ENCODE measurements at regions not wholly inside any gene's neighbourhood (a gene's known extent, or its start where the extent isn't known, plus 50 kb on each side); places are given as distances from the start of the nearest gene placed in this dataset.

DNA sequence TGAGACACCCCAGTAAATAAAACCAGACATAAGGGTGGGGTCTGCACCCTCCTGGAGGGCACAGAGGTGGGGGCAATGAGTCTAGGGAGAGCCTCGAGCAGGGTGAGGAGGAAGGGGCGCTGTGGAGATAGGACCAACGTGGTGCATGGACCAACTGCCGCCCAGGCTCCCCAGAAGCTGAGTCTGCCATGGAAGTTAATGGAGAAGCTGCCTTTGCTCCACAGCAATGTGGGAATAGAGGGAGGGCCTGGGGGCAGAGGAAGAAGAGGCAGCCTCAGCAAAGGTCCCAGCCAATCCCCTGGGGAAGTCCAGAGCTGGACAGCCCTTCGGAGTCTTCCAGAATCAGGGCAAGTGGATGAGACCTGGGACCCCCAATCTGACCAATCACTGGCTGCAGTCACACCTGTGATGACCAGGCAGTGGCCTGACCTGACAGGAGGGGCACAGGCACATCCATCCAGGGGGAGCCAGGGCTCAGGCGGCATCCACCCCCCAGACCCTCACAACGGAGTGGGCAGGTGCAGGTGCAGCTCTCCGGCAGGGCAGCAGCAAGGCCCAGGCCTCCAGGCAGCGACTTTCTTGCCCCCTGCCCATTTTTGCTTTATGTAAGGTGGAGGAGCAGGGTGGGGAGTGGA, 242.2 kb upstream of the PPP2R2D start:
- no peak for FAIRE-seq
- no peak for DNase-seq (ENCODE audit: insufficient read length, low spot score)

DNA sequence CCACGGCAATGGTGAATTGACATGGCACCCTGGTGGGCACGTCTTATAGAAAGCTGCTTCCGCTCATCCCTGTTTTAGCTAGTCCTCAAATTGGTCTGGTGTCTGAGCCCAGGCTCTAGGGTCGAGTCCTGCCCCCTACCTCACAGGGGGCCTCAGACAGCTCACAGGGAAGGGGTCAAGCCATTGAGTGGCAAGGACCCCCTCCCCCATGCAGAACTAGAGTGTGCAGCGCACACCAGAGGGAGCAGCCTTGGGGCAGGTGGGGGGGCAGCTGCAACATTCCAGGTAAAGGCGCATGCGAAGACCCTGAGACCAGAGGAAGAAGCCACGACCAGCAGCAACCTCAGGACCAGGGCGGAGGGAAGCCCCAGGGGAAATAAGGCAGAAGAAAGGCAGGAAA, 240.4 kb upstream of the PPP2R2D start:
- FAIRE-seq (no peak), DNase-seq (ENCODE audit: insufficient read length, low spot score) (no peak)

DNA sequence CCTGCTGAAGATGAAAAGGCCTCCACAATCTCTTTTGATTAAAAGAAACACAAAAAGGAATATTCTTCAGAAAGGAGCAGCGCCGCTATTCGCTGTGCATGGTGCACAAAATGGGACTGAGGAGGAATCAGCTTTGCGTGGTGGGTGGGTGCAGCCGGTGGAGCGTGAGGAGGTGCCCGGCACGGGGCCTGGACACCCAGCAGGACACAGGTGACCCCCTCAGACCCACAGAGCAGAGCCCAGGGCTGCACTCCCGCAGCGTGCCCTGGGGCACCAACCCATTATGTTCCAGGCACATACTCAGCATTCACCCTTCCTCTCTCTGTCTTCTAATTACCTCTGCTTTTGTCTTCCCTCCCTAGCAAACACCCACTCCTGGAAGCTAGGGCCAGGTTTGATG, 238.0 kb upstream of the PPP2R2D start:
- FAIRE-seq (no peak), DNase-seq (ENCODE audit: insufficient read length, low spot score) (no peak)

- FAIRE-seq = no peak
- no peak for DNase-seq (ENCODE audit: insufficient read length, low spot score)
Observed at GRCh38 chr10:131663351-131663750, 237.5 kb upstream of the PPP2R2D start.

GRCh38 chr10:131666091-131666490, 234.7 kb upstream of the PPP2R2D start:
- DNase-seq (ENCODE audit: insufficient read length, low spot score) (no peak), FAIRE-seq (no peak)

- FAIRE-seq (no peak), DNase-seq (ENCODE audit: insufficient read length, low spot score) (no peak)
Observed at GRCh38 chr10:131667047-131667446, 233.8 kb upstream of the PPP2R2D start.

GRCh38 chr10:131667561-131667960, 233.2 kb upstream of the PPP2R2D start:
- FAIRE-seq = no peak
- no peak for DNase-seq (ENCODE audit: insufficient read length, low spot score)

DNA sequence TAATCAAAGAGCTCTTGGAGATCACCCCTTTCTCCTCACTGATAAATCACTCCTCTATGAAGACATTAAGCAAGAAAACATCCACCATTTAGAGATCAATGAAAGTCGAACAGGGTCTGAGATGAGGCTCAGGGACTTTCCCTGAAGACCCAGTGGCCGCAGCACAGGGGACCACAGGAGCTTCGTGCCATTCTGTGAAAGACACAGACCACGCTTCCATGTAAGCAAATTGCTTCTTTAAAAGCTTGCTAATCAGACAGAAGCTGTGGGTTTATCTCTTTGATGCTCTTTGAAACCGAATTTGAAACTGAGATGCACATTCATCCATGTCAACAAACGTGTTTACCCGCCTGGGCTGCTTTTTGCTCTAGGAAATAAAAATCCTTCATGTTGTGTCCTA, 231.9 kb upstream of the PPP2R2D start:
- FAIRE-seq = no peak
- no peak for DNase-seq (ENCODE audit: insufficient read length, low spot score)

DNA sequence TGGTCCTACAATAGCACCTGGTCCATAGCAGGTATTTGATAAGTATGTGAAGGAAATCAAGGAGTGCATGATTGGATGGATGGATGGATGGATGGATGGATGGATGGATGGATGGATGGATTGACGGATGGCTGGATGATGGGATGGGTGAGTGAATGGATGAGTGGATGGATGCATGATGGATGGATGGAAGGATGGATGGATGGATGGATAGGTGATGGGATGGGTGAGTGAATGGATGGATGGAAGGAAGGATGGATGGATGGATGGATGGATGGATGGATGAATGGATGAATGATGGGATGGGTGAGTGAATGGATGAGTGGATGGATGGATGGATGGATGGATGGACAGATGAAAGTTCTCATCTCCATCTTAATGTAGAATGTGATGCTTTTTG, 231.0 kb upstream of the PPP2R2D start:
- FAIRE-seq = no peak
- DNase-seq (ENCODE audit: insufficient read length, low spot score) = no peak

- DNase-seq (ENCODE audit: insufficient read length, low spot score) (no peak), FAIRE-seq (no peak)
Observed at GRCh38 chr10:131670341-131670740, 230.5 kb upstream of the PPP2R2D start.

DNA sequence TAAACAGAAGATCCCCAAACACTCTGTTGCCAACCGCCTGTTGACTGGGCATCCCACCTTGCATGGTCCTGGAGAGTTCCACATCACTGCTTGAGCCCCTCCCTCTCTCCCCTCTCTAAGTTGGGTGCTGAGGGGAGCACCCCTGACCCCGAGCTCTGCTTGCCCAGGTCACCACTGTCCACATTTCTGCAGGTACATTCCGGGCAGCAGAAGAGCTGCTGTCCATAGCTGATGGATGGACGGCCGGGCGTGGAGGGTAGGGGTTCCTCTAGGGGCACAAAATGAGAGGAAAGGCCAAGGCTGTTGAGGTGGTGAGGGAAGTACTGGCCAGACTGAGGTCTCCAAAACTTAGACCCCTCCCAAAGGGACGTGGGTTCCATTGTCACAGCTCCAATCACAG, 227.4 kb upstream of the PPP2R2D start:
- DNase-seq (ENCODE audit: insufficient read length, low spot score) (no peak), FAIRE-seq (no peak)

DNA sequence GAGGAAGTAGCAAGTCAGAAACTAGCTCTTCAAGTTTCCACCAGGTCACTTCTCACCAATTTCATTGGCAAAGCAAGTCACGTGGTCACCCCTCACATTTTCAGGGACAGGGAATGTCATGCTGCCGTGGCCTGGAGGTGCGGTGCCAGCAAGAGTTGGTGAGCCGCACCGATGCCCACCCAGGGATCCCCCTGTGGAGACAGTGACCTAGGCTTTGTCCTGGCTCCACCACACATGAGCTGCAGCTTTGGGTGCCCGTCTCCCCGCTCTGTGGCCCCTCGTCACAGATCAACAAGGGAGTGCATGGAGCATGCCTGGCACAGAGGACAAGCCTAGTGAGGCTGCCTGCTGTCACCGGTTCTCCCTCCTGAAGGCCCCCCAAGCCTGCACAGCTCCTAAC, 226.7 kb upstream of the PPP2R2D start:
- DNase-seq (ENCODE audit: insufficient read length, low spot score) (no peak), FAIRE-seq (no peak)

DNA sequence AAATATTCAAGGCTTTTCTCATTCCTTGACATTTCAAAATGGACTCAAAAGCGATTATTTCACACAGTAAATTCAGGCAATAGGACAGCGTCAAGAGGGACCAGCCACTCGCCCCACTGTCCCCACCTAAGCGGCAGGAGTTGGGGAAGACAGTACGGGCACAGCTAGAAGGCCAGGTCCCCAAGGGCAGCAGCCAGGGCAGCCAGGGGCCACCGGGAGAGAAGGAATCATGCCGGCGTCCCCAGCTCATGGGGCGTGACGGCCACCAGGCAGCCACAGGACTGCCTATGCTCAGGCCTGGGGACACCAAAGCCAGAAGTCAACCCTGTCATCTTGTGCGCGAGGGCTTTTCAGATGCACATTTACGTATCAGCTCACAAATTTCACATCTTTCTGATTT, 225.7 kb upstream of the PPP2R2D start:
- no peak for FAIRE-seq
- DNase-seq (ENCODE audit: insufficient read length, low spot score) = no peak

GRCh38 chr10:131676046-131676799, 224.6 kb upstream of the PPP2R2D start:
- DNase-seq (ENCODE audit: insufficient read length, low spot score) = no peak
- FAIRE-seq = no peak

DNA sequence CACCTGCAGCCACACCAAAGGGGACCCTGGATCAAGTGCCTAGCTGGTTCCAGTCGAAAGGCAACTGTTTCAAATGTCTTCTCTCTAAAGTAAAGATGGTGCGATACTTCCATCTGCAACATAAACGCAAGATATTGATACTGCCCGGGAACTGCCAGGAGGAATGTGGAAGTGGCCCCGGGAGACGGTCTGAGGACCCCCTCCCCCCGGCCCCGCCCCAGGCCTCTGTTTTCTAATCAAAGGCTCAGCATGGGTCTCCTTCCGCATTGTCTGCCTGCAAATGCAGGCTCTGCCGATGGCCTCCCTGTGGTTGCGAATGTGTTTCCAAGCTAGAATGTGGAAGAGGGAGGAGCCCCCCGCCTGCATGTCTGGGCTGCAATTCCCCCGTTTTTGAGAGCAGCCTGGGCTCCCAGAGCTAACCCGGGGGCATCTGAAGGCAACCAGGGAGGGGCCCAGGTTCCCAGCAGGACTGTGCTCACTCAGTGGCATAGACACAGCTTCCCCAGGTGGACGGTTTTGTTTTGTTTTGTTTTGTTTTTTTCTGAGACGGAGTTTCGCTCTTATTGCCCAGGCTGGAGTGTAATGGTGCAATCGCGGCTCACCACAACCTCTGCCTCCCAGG, 223.9 kb upstream of the PPP2R2D start:
- no peak for FAIRE-seq

GRCh38 chr10:131677671-131678070, 223.1 kb upstream of the PPP2R2D start:
- FAIRE-seq (no peak), DNase-seq (ENCODE audit: insufficient read length, low spot score) (no peak)

More for the DNA sequence above, 223.9 kb upstream of the PPP2R2D start:
- no peak for DNase-seq (ENCODE audit: insufficient read length, low spot score)

- FAIRE-seq (no peak), DNase-seq (ENCODE audit: insufficient read length, low spot score) (no peak)
Observed at GRCh38 chr10:131678171-131678570, 222.6 kb upstream of the PPP2R2D start.

DNA sequence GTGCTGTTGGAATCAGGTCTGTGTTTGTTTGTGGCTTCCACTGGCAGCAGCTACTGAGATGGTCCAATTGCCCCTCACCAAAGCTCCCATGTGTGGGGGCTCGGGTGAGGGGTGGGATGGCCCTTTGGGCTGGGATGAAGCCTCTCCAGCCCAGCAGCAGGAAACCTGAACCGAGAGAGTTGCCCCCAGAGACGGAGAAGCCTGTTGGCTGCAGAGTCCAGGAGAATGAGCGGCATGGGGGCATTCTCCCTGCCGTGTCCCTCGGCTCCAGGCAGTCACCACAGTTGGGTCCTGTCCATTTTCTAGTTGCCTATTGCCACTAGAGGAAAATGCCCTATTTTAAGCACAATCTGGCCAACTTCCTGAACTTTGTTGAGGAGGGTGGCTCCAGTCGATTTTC, 222.2 kb upstream of the PPP2R2D start:
- FAIRE-seq = no peak
- no peak for DNase-seq (ENCODE audit: insufficient read length, low spot score)

DNA sequence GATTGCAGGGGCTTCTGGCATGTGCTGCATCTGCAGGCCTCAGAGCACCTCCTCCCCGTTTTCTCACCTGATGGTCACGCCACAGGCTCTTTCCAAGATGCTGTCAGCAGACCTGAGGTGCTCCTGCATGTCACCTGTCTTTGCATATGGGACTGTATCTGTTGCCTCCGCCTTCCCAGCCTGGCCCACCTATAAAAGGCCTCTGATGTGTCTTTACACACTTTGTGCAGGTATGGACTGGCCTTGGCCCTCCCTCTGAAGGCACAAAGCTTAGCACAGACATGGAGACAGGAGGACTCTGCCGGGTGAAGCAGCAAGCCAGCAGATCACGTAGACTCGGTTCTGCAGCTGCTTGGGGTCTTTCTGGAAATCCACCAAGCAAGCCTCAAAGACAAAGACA, 220.9 kb upstream of the PPP2R2D start:
- DNase-seq (ENCODE audit: insufficient read length, low spot score) (no peak), FAIRE-seq (no peak)

- DNase-seq (ENCODE audit: insufficient read length, low spot score) (no peak), FAIRE-seq (no peak)
Observed at GRCh38 chr10:131681122-131681521, 219.7 kb upstream of the PPP2R2D start.

DNA sequence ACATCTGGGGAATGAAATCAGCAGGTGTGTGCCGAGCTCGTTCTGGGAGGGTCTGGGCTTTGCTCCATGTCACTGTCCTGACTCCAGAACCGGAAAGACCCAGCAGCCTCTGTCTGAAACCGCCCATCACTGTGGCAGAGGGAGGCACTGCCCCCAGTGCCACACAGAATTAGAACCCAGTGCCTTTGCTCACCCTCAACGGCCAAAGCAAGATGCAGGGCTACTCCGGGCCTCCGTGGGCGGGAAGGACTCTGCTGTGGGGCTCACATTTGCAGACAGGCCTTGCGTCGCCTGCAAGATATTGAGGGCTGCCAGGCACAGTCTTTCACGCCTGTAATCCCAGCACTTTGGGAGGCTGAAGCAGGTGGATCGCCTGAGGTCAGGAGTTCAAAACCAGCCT, 219.2 kb upstream of the PPP2R2D start:
- no peak for FAIRE-seq
- DNase-seq (ENCODE audit: insufficient read length, low spot score) = no peak

GRCh38 chr10:131682271-131682962, 218.4 kb upstream of the PPP2R2D start:
- DNase-seq (ENCODE audit: insufficient read length, low spot score) = no peak
- no peak for FAIRE-seq
